ENCODE measurements at regions not wholly inside any gene's neighbourhood (a gene's known extent, or its start where the extent isn't known, plus 50 kb on each side); places are given as distances from the start of the nearest gene placed in this dataset.
"Not testable (repeated sequence)": the region's sequence is repeated elsewhere in the genome, so short reads cannot be mapped to it uniquely, and the experiment has no call there.

- peaks cover 0 to 5% (median 5%) of the 10 kb centered on the region in 3 donors for H3K9me3 Mint-ChIP-seq
- H3K27ac Mint-ChIP-seq: peak overlapping the region in 1 of 3 donors; percentile 16
- H3K36me3 Mint-ChIP-seq: no peaks in the 10 kb centered on the region
- H3K27me3 Mint-ChIP-seq: peaks cover 19% of the 10 kb centered on the region
- H3K4me3 Mint-ChIP-seq: no peak overlapping the region
- H3K4me1 Mint-ChIP-seq: no peaks in the 10 kb centered on the region
Observed at GRCh38 chr6:57822896-57823358, 505.5 kb downstream of the PRIM2 start.

- H3K36me3 Mint-ChIP-seq, H3K27ac Mint-ChIP-seq, H3K4me3 Mint-ChIP-seq, H3K27me3 Mint-ChIP-seq, H3K9me3 Mint-ChIP-seq, H3K4me1 Mint-ChIP-seq: not testable (repeated sequence)
Observed at GRCh38 chr6:57837622-57838209, 520.3 kb downstream of the PRIM2 start.

- H3K4me1 Mint-ChIP-seq, H3K4me3 Mint-ChIP-seq, H3K27me3 Mint-ChIP-seq, H3K36me3 Mint-ChIP-seq, H3K9me3 Mint-ChIP-seq, H3K27ac Mint-ChIP-seq: not testable (repeated sequence)
Observed at GRCh38 chr6:57841551-57841950, 524.1 kb downstream of the PRIM2 start.

- H3K4me1 Mint-ChIP-seq, H3K27ac Mint-ChIP-seq, H3K4me3 Mint-ChIP-seq, H3K9me3 Mint-ChIP-seq, H3K36me3 Mint-ChIP-seq, H3K27me3 Mint-ChIP-seq: not testable (repeated sequence)
Observed at GRCh38 chr6:57853745-57854407, 536.4 kb downstream of the PRIM2 start.

GRCh38 chr6:57860481-57861315 is 543.3 kb downstream of the PRIM2 start:
- H3K27ac Mint-ChIP-seq: not testable (repeated sequence)

GRCh38 chr6:57870083-57870482 is 552.7 kb downstream of the PRIM2 start:
- H3K27me3 Mint-ChIP-seq, H3K27ac Mint-ChIP-seq, H3K9me3 Mint-ChIP-seq, H3K4me3 Mint-ChIP-seq, H3K36me3 Mint-ChIP-seq, H3K4me1 Mint-ChIP-seq: not testable (repeated sequence)

More at GRCh38 chr6:57860481-57861315, 543.3 kb downstream of the PRIM2 start:
- H3K36me3 Mint-ChIP-seq, H3K4me1 Mint-ChIP-seq, H3K9me3 Mint-ChIP-seq, H3K27me3 Mint-ChIP-seq, H3K4me3 Mint-ChIP-seq: not testable (repeated sequence)

- H3K27ac Mint-ChIP-seq, H3K9me3 Mint-ChIP-seq, H3K4me1 Mint-ChIP-seq, H3K4me3 Mint-ChIP-seq, H3K36me3 Mint-ChIP-seq, H3K27me3 Mint-ChIP-seq: not testable (repeated sequence)
Observed at GRCh38 chr6:57873424-57873823, 556.0 kb downstream of the PRIM2 start.

- not testable (repeated sequence) for H3K9me3 Mint-ChIP-seq, H3K36me3 Mint-ChIP-seq, H3K27me3 Mint-ChIP-seq, H3K27ac Mint-ChIP-seq, H3K4me3 Mint-ChIP-seq, H3K4me1 Mint-ChIP-seq
Observed at GRCh38 chr6:57876659-57877058, 559.2 kb downstream of the PRIM2 start.

- H3K27ac Mint-ChIP-seq, H3K27me3 Mint-ChIP-seq, H3K4me1 Mint-ChIP-seq, H3K36me3 Mint-ChIP-seq, H3K9me3 Mint-ChIP-seq, H3K4me3 Mint-ChIP-seq: not testable (repeated sequence)
Observed at GRCh38 chr6:57877729-57878128, 560.3 kb downstream of the PRIM2 start.

GRCh38 chr6:57878792-57879191 is 561.4 kb downstream of the PRIM2 start:
- H3K27me3 Mint-ChIP-seq, H3K27ac Mint-ChIP-seq, H3K4me1 Mint-ChIP-seq, H3K4me3 Mint-ChIP-seq, H3K9me3 Mint-ChIP-seq, H3K36me3 Mint-ChIP-seq: not testable (repeated sequence)

- H3K4me3 Mint-ChIP-seq, H3K9me3 Mint-ChIP-seq, H3K27me3 Mint-ChIP-seq, H3K27ac Mint-ChIP-seq, H3K36me3 Mint-ChIP-seq, H3K4me1 Mint-ChIP-seq: not testable (repeated sequence)
Observed at GRCh38 chr6:57898850-57899249, 581.4 kb downstream of the PRIM2 start.

- not testable (repeated sequence) for H3K4me1 Mint-ChIP-seq, H3K4me3 Mint-ChIP-seq, H3K36me3 Mint-ChIP-seq, H3K9me3 Mint-ChIP-seq, H3K27me3 Mint-ChIP-seq, H3K27ac Mint-ChIP-seq
Observed at GRCh38 chr6:57900687-57901399, 583.4 kb downstream of the PRIM2 start.

GRCh38 chr6:57901445-57901844 is 584.0 kb downstream of the PRIM2 start:
- H3K36me3 Mint-ChIP-seq, H3K4me1 Mint-ChIP-seq, H3K9me3 Mint-ChIP-seq, H3K4me3 Mint-ChIP-seq, H3K27me3 Mint-ChIP-seq, H3K27ac Mint-ChIP-seq: not testable (repeated sequence)

GRCh38 chr6:57904356-57904755 is 586.9 kb downstream of the PRIM2 start:
- not testable (repeated sequence) for H3K36me3 Mint-ChIP-seq, H3K9me3 Mint-ChIP-seq, H3K27me3 Mint-ChIP-seq, H3K4me3 Mint-ChIP-seq, H3K4me1 Mint-ChIP-seq, H3K27ac Mint-ChIP-seq

GRCh38 chr6:57915300-57915699 is 597.9 kb downstream of the PRIM2 start:
- H3K4me1 Mint-ChIP-seq, H3K9me3 Mint-ChIP-seq, H3K27me3 Mint-ChIP-seq, H3K4me3 Mint-ChIP-seq, H3K36me3 Mint-ChIP-seq, H3K27ac Mint-ChIP-seq: not testable (repeated sequence)

- not testable (repeated sequence) for H3K27ac Mint-ChIP-seq, H3K9me3 Mint-ChIP-seq, H3K27me3 Mint-ChIP-seq, H3K4me3 Mint-ChIP-seq, H3K4me1 Mint-ChIP-seq, H3K36me3 Mint-ChIP-seq
Observed at GRCh38 chr6:57942966-57943365, 625.5 kb downstream of the PRIM2 start.

Measured in IgD-negative memory B cell (primary cell).